Hematopoietic multipotent progenitor cell (in vitro differentiated cells): ENCODE measurements at regions not wholly inside any gene's neighbourhood (a gene's known extent, or its start where the extent isn't known, plus 50 kb on each side); places are given as distances from the start of the nearest gene placed in this dataset.
"Not testable (repeated sequence)": the region's sequence is repeated elsewhere in the genome, so short reads cannot be mapped to it uniquely, and the experiment has no call there.

ENCODE experiments used
- DNase-seq, 3 donors: peaks; one replicate each; pipeline ENCODE4 v3.0.0-alpha.2; 2011 to 2015; ENCODE audit warnings: low read depth in 2 of 3, low spot score in 2 of 3

DNA sequence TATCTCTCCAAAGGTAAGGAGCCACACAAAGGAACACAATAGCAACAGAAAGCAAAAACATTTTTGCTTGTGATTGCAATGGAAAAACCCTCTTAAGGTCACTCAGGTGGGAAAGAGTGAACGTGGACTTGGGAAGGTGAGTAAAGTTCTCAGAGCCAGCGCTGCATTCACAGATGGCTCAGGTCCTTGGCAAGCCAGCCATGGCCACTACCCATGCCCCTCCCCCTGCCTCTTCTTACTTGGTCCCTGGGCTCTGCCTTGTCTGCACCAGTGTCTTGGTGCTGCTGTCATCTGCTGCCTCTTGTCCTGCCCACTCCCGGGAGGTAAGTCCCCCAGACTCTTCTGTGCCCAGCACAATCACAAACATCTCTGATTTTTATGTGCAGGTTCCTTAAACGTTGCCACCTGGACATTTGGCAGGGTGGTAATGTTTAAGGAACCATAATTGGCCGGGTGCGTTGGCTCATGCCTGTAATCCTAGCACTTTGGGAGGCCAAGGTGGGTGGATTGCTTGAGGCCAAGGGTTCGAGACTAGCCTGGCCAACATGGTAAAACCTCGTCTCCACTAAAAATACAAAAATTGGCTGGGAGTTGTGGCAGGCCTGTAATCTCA lies 74.6 kb downstream of the FEM1C start:
- DNase-seq = no peak

DNA sequence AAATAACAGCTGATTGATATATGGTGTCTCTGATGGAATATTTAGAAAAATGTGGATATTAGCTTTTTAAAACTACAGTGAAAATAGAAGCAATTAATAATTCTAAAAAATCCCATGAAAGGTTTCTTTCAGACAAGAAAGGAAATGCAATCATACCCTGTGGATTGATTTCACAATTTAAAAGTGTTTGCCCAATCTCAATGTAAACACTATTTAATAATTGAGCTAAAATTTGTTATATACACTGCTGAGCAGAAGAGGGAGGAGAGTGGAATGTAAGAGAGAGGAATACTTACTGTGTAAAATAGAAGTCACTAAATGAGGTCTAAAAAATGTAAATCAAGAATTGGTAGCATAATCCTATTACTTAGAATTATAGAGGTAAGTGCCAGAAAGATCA lies 76.9 kb downstream of the FEM1C start:
- no peak for DNase-seq

DNA sequence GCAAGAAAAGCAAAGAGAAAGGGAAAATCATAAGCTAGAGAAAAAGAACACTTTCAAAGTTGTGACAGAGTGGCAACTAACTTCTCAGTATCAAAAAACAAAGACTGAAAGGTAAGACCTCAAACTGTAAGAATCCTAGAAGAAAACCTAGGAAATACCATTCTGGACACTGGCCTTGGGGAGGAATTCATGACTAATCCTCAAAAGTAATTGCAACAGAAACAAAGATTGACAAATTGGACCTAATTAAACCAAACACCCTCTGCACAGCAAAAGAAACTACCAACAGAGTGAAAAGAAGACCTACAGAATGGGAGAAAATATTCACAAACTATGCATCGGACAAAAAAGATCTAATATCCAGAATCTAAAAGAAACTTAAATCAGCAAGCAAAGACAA lies 79.1 kb downstream of the FEM1C start:
- no peak for DNase-seq

DNA sequence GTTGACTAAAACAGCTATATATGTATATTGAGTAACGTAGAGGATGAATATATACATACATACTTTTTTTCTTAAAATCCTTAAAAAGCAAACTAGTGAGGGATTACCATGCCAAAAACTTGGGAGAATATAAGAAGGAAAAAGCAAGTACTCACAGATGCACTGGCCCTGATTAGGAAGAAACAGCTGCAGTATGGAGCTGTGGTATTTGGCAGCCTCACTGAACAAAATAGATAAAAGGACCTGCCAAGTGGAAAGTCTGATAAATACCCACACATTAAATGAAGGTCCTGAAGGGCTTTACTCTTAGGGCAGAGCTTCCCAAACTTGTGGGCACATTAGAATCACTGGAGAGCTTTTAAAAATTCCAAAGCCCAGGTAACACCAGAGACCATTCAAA lies 80.6 kb downstream of the FEM1C start:
- peak in 2 of 3 donors; percentile 3 to 14 for DNase-seq

DNA sequence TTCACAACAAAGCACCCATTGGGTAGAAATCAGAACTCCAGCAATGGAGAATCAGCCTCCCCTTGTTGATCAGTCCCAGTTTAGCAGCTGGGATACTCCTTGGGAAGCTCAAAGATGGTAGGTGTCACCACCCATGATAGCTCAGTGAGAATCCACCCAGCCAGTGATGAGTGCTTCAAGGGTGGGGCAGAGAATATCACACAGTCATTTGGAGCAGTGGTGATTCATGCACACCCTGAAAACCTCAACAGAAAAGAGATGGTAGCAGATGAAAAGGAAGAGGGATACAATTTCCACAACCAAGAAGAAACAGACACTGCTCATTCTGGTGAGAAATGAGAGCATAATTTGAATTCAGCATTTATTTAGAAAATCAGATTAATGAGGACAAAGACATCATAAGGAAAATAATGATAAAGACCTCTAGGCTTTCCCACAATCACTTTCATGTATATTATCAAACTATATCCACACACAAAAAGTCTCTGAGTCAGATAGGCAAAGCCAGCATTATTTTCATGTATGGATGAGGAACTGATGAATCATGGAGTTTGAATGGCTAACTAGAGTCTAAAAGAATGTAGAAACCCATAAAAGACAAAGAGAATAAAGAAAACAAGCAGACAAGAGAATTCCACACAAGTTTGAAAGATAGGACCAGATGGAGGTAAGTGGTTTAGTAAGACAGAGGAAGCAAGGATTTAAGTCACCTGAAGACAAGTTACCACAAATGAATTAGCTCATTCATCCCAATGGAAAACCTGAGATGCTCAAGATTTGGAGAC lies 82.9 kb downstream of the FEM1C start:
- no peak for DNase-seq

DNA sequence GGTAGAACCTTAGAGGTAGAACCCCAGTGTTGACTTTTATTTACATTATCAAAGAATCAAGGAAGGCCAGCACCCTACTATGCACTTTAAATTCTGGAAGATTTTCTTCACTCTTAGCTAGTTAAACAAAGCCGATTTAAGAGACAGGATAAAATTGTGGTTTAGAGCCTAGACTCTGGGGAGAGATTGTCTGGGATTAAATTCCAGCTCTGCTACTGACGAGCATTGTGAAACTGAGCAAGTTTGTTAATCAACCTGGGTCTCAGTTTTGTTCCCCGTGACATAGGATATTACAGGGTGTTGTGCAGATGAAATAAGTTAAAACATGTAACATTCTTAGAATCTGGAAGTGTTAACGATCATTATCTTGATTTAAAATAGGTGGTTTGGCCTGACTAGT lies 83.5 kb downstream of the FEM1C start:
- DNase-seq = no peak

DNA sequence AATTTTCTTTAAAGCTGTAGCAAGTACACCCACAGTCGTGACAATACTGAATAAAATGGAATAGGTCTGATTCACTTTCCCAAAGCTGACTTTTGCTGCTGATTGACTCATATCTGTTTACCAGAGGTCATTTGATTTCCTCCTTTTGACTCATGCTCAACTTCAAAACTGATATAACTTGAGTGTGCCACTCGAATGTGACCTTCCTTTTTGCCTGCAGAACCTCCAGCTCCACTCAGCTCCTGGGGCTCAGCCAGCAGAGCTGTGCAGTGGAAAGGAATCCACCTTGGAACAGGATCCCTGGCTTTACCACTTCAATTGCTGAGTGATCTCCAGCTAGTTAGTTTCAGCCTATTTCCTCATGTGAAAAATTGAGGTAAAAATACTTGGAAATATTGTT lies 84.1 kb downstream of the FEM1C start:
- no peak for DNase-seq

DNA sequence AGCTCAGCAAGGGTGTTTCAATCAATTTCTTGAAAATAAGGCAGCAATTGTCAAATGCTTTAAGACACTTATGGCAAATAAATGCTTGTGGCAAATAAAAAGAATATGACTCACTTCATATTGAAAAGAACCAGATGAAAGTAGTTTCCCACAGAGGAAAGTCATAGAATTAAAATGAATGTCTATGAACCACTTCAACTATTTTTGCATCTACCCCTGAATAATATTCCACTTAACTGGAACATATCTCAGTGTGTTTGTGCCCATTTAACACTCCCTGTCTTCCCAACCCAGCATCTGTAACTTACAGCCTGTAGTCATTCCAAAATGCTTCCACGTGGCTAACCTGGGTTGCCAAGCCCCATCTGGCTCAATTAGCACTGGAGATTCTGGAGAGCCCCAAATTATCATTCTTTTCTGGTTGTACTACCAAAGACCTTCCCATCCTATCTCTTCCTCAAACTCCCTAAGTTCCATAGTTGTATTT lies 84.7 kb downstream of the FEM1C start:
- DNase-seq = no peak

DNA sequence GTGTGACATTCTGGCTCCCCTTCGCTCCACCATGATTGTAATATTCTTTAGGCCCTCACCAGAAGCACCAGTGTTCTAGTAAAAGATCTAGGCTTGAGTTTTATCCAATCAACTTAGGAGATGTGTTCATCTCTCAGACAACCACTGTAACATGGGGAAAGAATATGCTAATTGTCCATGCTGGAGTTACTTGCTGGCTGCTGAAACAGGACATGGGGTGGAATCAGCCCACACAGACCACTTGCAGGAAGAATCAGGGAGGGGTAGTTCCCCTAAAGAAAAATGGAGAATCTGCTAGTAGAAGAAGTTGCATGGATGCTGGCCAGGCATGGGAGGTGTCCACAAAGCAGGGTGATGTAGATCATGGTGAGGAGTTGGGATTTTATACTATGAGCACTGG lies 86.2 kb downstream of the FEM1C start:
- DNase-seq = no peak

DNA sequence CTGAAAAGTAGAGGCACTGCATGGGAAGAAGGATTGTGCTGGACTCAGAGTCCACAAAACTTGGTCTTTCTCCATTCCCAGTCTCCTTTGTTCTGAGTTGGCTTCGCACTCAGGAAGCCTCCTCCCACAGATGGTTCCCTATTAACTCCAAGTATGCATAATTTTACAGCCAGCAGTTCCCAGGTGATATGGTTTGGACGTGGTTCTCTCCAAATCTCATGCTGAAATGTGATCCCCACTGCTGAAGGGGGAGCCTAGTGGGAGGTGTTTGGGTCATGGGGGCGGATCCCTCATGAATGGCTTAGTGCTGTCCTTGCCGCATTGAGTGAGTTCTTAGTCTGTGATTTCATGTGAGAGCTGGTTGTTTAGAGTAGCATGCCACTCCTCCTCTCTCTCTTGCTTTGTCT lies 86.6 kb downstream of the FEM1C start:
- DNase-seq = no peak

DNA sequence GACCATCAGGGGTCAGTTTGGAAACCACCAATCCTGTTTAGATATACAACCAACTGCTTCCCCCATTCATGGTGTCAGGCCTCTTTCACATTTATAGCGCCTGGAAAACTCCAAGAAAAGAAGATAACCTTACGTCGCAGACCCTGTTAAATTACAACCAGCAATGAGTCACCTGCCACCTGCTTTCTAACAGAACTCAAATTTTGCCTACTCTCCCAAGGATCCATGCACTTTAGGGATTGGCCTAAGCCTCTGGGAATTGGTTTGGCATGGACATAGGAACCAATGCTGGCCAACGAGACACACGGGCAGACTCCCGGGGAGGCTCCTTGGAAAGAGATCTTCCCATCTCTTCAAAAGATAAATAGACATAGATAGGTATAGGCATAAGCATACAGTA lies 87.0 kb downstream of the FEM1C start:
- no peak for DNase-seq

DNA sequence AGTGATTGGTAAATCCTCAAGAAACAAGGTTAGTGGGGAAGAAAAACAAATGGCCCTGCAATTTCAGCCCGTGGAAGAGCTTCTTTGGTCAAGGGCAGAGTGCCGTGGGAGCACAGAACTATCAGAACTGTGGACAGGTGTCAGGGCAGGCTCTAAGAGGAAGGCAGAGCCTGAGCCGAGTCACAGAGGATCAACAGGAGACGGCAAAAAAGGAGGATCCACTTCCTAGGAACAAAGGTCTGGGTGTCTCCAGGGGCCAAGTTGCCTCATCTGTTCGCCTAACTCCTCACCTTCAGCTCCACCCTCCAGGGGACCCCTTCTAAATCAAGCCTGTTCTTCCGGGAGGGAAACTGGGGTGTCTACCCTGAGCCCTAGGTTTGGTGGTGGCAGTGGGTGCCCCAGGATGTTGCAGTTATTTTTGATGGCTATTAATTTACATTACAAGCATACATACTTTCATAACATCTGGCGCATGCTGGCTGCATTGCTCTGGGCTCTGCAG lies 88.0 kb downstream of the FEM1C start:
- no peak for DNase-seq

DNA sequence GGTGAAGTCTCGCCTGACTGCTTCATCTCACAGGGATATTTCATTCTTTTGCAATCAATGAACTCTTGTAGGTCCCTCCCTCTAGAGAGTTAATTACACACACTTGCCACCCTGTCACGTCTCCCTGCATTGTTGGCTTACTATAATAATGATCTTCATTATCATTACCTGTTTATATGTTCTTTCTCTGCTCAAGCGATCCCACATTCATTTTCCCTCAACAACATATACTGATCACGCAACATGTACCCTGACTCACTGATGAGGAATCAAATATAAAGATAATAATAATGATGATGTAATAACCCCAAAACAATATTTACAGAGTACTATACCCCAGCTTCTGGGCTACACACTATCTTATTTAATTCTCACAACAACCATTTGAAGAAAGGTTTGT lies 88.5 kb downstream of the FEM1C start:
- DNase-seq = no peak

DNA sequence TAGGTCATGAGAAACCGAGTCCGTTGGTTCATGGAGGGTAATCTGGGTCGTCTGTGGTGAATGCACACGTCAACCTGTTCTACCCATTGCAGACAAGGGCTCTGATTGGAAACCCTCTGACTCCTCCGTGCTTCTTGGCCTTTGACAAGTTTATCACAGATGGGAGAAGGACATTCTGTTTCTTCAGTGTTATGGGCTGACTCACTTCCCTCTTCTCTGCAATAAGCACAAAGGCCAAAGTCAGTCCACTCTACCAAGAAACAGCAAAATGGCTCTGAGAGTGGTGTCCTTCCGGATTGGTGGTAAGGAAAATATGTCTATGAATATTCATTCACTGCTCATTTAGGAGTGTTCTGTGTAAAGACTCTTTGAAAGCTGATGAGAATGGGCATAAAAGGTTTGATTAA lies 89.3 kb downstream of the FEM1C start:
- no peak for DNase-seq

DNA sequence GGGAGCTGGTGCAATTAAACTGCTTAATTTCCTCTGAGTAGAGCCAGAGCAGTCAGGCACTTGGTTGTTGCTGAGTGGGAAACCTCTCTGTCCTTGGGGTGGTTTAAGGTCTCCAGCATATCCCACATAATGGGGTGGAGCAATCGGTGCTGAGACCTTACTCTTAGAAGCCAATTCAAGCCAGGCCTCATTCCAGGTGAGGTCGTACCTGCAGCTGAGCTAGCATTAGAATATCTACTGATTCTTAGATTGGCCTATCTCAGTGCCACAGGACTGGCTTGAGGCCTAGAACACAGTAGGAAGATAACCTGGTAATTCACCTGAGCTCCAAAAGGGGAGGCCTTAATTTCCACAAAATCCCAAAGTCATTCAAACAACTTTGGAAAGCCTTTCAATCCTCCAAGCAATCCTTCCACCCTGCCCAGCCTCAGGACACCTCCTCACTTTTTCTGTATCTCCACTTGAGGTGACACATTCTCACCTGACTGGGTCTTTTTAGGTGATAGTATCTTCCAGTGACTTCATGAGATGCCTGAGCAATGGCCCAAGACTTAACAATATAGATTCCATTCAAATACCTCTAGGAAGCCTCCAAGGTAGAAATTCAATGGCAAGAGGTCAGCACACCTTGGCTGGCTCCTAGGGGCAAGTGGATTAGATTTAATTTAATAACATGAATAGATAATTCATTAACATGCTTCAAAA lies 91.0 kb downstream of the FEM1C start:
- no peak for DNase-seq

DNA sequence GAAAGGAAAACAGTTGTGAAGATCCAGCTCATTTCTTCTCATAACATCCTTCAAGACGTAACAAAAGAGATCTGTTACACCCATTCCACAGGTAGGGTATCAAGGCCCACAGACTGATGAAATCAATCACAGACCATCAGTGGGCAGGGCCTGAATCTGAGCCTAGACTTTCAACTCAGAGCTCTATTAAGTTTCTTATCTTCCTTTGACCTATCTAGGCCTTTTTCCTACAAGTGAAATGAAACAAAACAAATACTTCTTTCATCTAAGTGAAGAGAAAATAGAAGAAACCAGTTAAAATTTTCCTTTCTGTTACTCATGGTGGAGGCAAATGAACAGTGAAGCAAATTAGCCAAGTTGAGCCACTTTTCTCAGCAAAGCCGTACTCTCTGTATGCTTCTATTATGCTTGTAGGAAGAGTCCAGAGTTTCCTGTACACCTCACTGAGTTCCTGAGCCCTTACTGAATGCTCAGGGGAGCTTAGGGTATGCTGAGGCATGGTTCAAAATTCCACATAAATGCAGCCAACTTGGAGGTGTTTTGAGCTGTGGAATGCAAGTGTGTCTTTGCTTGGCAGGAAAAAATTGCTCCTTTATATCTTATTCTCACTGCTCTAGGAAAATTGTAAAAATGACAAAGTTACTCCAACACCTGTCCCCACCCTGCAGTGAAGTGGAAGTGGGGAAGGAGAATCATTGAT lies 91.9 kb downstream of the FEM1C start:
- DNase-seq = no peak

DNA sequence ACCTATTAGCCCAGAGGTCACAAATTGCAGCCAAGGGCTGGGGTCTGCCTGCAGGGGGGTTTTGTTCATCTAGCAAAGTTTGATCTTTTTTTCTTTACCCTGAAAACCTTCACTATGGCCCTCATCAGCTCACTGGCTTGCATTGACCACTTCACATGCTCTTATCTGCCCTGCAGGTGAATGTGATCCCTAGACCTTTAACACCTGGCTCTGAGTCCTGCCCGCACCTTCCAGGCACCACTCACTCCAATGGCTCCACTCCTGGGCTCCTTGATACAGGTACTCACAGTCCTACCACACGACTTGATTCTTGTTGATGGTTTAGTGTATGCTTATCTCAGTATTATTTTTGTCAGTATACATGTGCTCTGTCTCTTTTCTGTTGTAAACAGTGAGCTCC lies 92.5 kb downstream of the FEM1C start:
- DNase-seq = no peak

DNA sequence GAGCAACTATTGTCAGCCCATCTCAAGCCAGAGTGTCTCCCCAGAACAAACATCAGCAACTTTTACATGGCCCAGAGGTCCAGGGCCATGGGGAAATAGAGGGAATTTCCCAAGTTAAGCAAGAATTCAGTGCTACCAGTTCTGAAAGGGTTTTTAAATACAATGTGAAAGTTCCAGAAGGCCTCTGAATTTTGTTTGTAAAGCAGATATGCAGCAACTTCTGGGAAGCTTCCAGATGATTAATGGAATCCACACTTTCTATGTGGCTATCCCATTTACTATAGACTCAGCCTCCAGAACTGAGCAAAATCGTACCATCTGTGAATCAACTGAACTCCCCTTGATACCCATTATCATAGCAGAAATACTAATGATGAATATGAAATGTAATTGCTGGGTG lies 93.8 kb downstream of the FEM1C start:
- no peak for DNase-seq

DNA sequence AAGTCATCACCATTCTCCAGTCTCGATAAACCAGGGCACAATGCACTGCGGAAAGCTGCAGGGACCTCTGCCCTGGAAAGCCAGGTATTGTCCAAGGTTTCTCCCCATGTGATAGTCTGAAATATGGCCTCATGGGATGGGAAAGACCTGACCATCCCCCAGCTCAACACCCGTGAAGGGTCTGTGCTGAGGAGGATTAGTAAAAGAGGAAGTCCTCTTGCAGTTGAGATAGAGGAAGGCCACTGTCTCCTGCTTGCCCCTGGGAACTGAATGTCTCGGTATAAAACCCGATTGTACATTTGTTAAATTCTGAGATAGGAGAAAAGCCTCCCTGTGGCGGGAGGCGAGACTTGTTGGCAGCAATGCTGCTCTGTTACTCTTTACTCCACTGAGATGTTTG lies 95.9 kb downstream of the FEM1C start:
- not testable (repeated sequence) for DNase-seq

DNA sequence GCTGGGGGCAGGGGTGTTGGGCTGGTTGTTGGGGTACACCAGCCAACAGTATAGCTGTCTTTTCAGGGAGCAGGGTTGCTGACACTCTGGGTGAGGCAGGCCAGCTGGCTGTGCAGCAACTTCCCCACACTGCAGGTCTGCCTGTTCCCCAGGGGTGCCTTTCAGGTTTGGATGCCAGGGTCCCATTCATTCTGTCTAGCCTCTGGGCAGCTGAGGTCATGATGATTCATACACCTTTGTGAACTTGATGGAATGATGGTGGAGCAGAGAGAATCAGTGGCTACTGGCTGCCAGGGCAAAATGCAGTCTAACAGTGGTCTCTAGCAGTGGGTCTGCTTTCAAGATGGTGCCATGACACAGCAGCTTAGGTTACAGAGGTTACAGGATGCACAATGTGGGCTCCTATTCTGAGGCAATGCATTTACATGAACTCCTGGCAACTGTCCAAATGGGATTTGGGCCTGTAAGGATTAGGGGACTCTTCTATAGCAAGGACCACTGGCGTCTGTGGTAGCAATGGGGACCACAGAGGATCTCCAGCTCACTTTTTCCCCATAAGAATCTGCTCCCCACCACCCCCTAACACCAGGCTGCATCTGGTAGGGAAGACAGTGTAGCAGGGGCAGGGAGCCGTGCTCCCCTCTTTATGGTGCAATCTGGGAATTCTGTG lies 103.7 kb downstream of the FEM1C start:
- no peak for DNase-seq

DNA sequence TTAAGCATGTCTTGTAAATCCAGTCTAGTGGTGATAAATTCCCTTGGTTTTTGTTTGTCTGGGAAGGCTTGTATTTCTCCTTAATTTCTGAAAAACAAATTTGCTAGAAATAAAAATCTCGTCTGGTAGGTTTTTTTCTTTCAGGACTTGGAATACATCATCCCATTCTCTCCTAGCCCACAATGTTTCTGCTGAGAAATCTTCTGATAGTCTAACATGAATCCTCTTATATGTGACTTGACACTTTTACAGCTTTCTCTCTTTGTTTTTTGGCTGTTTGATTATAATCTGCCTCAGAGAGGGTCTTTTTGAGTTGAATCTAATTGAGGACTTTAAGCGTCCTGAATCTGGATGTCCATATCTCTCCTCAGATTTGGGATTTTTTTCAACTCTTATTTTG lies 104.9 kb downstream of the FEM1C start:
- DNase-seq = no peak
